Endothelial cell of umbilical vein (primary cell): ENCODE measurements at regions not wholly inside any gene's neighbourhood (a gene's known extent, or its start where the extent isn't known, plus 50 kb on each side); places are given as distances from the start of the nearest gene placed in this dataset.

Experiments
- BruUV-seq: library from RNA; stranded (reverse); fragments of 400-500 nt; replicated peaks from 2 replicates; lab custom pipeline; 2021; lab: Mats Ljungman, UMichigan
- CTCF ChIA-PET: fragments of 300-600, 350-600 bp; sonication (Branson Sonifier 250); formaldehyde crosslinking; loops from one replicate; lab custom pipeline; 2021; ENCODE audit warnings: antibody characterized with exemption, inconsistent platforms; lab: Charles Lee
- POLR2A ChIA-PET: fragments of 300-600, 350-600 bp; sonication (Branson Sonifier 250); formaldehyde crosslinking; loops from one replicate; lab custom pipeline; 2021; ENCODE audit warnings: antibody characterized with exemption, inconsistent platforms; lab: Charles Lee
- DNase-seq: peaks from one replicate; pipeline ENCODE4 v3.0.0-alpha.2; 2011; ENCODE audit warnings: low read depth, low spot score
- FAIRE-seq: peaks from 2 replicates; lab custom pipeline; 2011; peaks lifted over from hg19 to GRCh38; lab: Jason Lieb, UNC
- H2AFZ ChIP-seq: 2 replicates; pipeline ENCODE4 v1.6.0; 2012; ENCODE audit warnings: low read depth, low read length, control low read depth, inconsistent platforms
- H3K27ac ChIP-seq: 2 replicates; pipeline ENCODE4 v1.5.1; 2011; ENCODE audit warnings: low read depth, mild to moderate bottlenecking, control low read depth, low read length, moderate library complexity; ENCODE audit not compliant: insufficient read depth
- H3K27me3 ChIP-seq, 2 experiments: 2 replicates each; pipeline versions ENCODE4 v1.6.0 to v1.6.1; 2011; ENCODE audit warnings: low read length in 2 of 2, mixed read lengths in 1 of 2; ENCODE audit not compliant: control insufficient read depth in 2 of 2, insufficient read depth in 2 of 2
- H3K36me3 ChIP-seq, 2 experiments: 2 replicates in 1 of 2; 3 replicates in 1 of 2; pipeline ENCODE4 v1.5.1; 2011; ENCODE audit warnings: low read length in 2 of 2, mild to moderate bottlenecking in 1 of 2, moderate library complexity in 1 of 2; ENCODE audit not compliant: control insufficient read depth in 2 of 2, insufficient read depth in 2 of 2; ENCODE audit errors: extremely low read depth in 1 of 2
- H3K4me1 ChIP-seq: 3 replicates; pipeline ENCODE4 v1.5.1; 2011; ENCODE audit warnings: mild to moderate bottlenecking, low read length; ENCODE audit not compliant: control insufficient read depth, insufficient read depth; ENCODE audit errors: extremely low read depth
- H3K4me2 ChIP-seq: 2 replicates; pipeline ENCODE4 v1.6.1; 2011; ENCODE audit warnings: low read length, control low read depth, mixed read lengths; ENCODE audit not compliant: insufficient read depth
- H3K4me3 ChIP-seq, 3 experiments: fragments of 200-600 bp in 1 of 3; sonication (generic), shearing (Covaris generic) in 1 of 3; replicated peaks in 1 of 3; 2 replicates each; pipeline ENCODE4 v1.5.1; 2011 to 2016; ENCODE audit warnings: control low read depth in 3 of 3, low read length in 3 of 3, mild to moderate bottlenecking in 2 of 3, inconsistent platforms in 1 of 3, low read depth in 1 of 3, moderate library complexity in 1 of 3; ENCODE audit not compliant: insufficient read depth in 1 of 3
- H3K79me2 ChIP-seq: 2 replicates; pipeline ENCODE4 v1.6.0; 2012; ENCODE audit warnings: low read length, inconsistent platforms; ENCODE audit not compliant: control insufficient read depth, insufficient read depth
- H3K9ac ChIP-seq: replicated peaks from 2 replicates; pipeline ENCODE3; 2011; ENCODE audit warnings: low read length, control low read depth; ENCODE audit not compliant: insufficient read depth; ENCODE audit errors: extremely low read depth
- H3K9me1 ChIP-seq: replicated peaks from 3 replicates; pipeline ENCODE4 v1.6.0; 2011; ENCODE audit warnings: mild to moderate bottlenecking, low read length; ENCODE audit not compliant: control insufficient read depth, insufficient read depth; ENCODE audit errors: extremely low read depth
- H3K9me3 ChIP-seq: replicated peaks from 2 replicates; pipeline ENCODE4 v1.5.1; 2012; ENCODE audit warnings: low read length, inconsistent platforms; ENCODE audit not compliant: control insufficient read depth, insufficient read depth
- H4K20me1 ChIP-seq: replicated peaks from 2 replicates; pipeline ENCODE3; 2011; ENCODE audit warnings: mild to moderate bottlenecking, low read length; ENCODE audit not compliant: control insufficient read depth, insufficient read depth; ENCODE audit errors: extremely low read depth
- EZH2 ChIP-seq: IDR thresholded peaks from 2 replicates; pipeline ENCODE4 v1.6.1; 2012; ENCODE audit warnings: borderline replicate concordance, low read depth, mild to moderate bottlenecking, moderate library complexity, low read length, inconsistent platforms; ENCODE audit not compliant: severe bottlenecking
- FOS ChIP-seq: IDR thresholded peaks from 2 replicates; pipeline ENCODE4 v1.6.1; 2011; ENCODE audit warnings: mild to moderate bottlenecking, low read length, moderate library complexity, borderline replicate concordance; ENCODE audit not compliant: insufficient read depth
- GATA2 ChIP-seq: IDR thresholded peaks from 2 replicates; pipeline ENCODE4 v1.7.0; 2011; ENCODE audit warnings: low read depth, mild to moderate bottlenecking, moderate library complexity, mixed read lengths, low read length; ENCODE audit not compliant: insufficient read length, insufficient read depth
- JUN ChIP-seq: IDR thresholded peaks from 2 replicates; pipeline ENCODE4 v1.6.1; 2011; ENCODE audit warnings: borderline replicate concordance, low read depth; ENCODE audit not compliant: insufficient read length, insufficient read depth
- MYC ChIP-seq: IDR thresholded peaks from one replicate; pipeline ENCODE4 v1.6.1; 2011; ENCODE audit warnings: mild to moderate bottlenecking, low read depth, low read length
- POLR2A ChIP-seq: IDR thresholded peaks from 2 replicates; pipeline ENCODE4 v1.6.1; 2012; ENCODE audit warnings: low read depth, mild to moderate bottlenecking, control low read depth, low read length
- POLR2AphosphoS5 ChIP-seq: IDR thresholded peaks from 2 replicates; pipeline ENCODE4 v1.6.1; 2012; ENCODE audit warnings: low read depth, mild to moderate bottlenecking, control low read depth, low read length, moderate library complexity; ENCODE audit not compliant: insufficient read depth
- dilution Hi-C: fragments of 300-500 bp; cut with MboI; formaldehyde crosslinking; loops from one replicate; pipeline ENCODE4 v1.15.0; 2019; ENCODE audit warnings: low sequenced_read_pairs; ENCODE audit not compliant: extremely low pct_ligation_motif_present
- intact Hi-C: fragments of 100-400 bp; cut with micrococcal nuclease; formaldehyde crosslinking; loops from one replicate; pipeline ENCODE4 v1.10.0; 2022
- TF ChIP-seq, protein P1 (sequence below), 2 donors: IDR thresholded peaks; 1 replicate in 1 of 2; 2 replicates in 1 of 2; pipeline ENCODE4 v1.5.1; 2011; ENCODE audit warnings: low read length in 2 of 2, mild to moderate bottlenecking in 2 of 2, moderate library complexity in 2 of 2, control low read depth in 1 of 2, inconsistent platforms in 1 of 2, low read depth in 1 of 2; ENCODE audit not compliant: insufficient read depth in 1 of 2; ENCODE audit errors: extremely low read depth in 1 of 2
- TF ChIP-seq, protein P2 (sequence below): IDR thresholded peaks from 2 replicates; pipeline ENCODE4 v1.6.1; 2011; ENCODE audit not compliant: insufficient read depth, insufficient read length

DNA sequence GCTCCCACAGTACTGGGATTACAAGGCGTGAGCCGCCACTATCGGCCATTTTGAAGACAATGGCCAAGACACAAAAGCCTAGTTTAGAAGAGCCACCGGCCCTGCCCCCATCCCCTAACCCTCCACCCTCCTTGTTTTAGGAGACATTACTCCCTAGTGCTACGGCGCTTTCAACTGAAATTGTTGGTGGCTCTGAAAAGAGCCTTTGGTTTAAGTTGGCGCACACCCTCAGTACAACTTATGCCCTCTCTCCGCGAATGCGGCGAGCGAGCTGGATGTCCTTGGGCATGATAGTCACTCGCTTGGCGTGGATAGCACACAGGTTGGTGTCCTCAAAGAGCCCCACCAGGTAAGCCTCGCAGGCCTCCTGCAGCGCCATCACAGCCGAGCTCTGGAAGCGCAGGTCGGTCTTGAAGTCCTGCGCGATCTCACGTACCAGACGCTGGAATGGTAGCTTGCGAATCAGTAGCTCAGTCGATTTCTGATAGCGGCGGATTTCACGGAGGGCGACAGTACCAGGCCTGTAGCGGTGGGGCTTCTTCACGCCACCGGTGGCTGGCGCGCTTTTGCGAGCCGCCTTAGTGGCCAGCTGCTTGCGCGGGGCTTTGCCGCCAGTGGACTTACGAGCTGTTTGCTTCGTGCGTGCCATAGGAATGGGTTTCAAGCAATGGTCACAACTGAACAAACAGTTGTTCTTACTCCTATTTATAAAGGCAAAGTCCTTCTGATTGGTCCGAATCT lies 114.9 kb upstream of the BTN3A2 start:
- Histone ChIP-seq H3K9me1 (no peaks in the 10 kb centered on the region), H2AFZ (peak overlapping the region; percentile 78), H3K27ac (peak overlapping the region; percentile 67), H3K9ac (peak overlapping the region; percentile 82), H3K79me2 (no peaks in the 10 kb centered on the region), H3K4me2 (peak overlapping the region; percentile 80), H4K20me1 (no peaks in the 10 kb centered on the region), H3K4me3 (peak overlapping the region; percentile 27 to 85 (median 49)), H3K27me3 (no peaks in the 10 kb centered on the region), H3K4me1 (peaks cover 3% of the 10 kb centered on the region), H3K36me3 (no peaks in the 10 kb centered on the region), H3K9me3 (no peaks in the 10 kb centered on the region)
- FAIRE-seq, result peak; percentile 43
- intact Hi-C loops (loop anchor here (1.0 to 2.0 kb wide), 6 partner anchors 10 to 73 kb away; a partner anchor contains a TSS), dilution Hi-C loops (no loop called here)
- POLR2A ChIA-PET, result interaction anchor here (0.7 to 4.0 kb wide), 17 partner anchors 10 to 230 kb away, joined by 3 to 49 read pairs (median 5); a partner anchor contains a TSS
- TF ChIP-seq POLR2A, result peak; percentile 87
- TF ChIP-seq JUN, result no peak
- TF ChIP-seq, protein P1, sequence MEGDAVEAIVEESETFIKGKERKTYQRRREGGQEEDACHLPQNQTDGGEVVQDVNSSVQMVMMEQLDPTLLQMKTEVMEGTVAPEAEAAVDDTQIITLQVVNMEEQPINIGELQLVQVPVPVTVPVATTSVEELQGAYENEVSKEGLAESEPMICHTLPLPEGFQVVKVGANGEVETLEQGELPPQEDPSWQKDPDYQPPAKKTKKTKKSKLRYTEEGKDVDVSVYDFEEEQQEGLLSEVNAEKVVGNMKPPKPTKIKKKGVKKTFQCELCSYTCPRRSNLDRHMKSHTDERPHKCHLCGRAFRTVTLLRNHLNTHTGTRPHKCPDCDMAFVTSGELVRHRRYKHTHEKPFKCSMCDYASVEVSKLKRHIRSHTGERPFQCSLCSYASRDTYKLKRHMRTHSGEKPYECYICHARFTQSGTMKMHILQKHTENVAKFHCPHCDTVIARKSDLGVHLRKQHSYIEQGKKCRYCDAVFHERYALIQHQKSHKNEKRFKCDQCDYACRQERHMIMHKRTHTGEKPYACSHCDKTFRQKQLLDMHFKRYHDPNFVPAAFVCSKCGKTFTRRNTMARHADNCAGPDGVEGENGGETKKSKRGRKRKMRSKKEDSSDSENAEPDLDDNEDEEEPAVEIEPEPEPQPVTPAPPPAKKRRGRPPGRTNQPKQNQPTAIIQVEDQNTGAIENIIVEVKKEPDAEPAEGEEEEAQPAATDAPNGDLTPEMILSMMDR (IDR thresholded peaks at IDR 0.05; ENCODE audit: extremely low read depth in 1 of 2, insufficient read depth in 1 of 2, low read depth in 1 of 2, low read length in 2 of 2), result peak; percentile 28 to 52
- no peak for TF ChIP-seq GATA2
- TF ChIP-seq, protein P2, sequence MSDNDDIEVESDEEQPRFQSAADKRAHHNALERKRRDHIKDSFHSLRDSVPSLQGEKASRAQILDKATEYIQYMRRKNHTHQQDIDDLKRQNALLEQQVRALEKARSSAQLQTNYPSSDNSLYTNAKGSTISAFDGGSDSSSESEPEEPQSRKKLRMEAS, result no peak
- peak; percentile 87 for TF ChIP-seq POLR2AphosphoS5
- TF ChIP-seq EZH2, result no peak
- TF ChIP-seq FOS, result no peak
- no peak for TF ChIP-seq MYC
- TSS peak; percentile 100 for BruUV-seq
- peak; percentile 87 for DNase-seq
- CTCF ChIA-PET, result interaction anchor here (0.7 to 3.4 kb wide), 13 partner anchors 8 to 345 kb away, joined by 3 to 28 read pairs (median 5); a partner anchor contains a TSS
